RPMI8226 (cell line): ENCODE measurements at regions not wholly inside any gene's neighbourhood (a gene's known extent, or its start where the extent isn't known, plus 50 kb on each side); places are given as distances from the start of the nearest gene placed in this dataset.
"Not testable (repeated sequence)": the region's sequence is repeated elsewhere in the genome, so short reads cannot be mapped to it uniquely, and the experiment has no call there.

Experiments used
- DNase-seq: peaks from one replicate; pipeline ENCODE4 v3.0.0-alpha.2; 2015

DNA sequence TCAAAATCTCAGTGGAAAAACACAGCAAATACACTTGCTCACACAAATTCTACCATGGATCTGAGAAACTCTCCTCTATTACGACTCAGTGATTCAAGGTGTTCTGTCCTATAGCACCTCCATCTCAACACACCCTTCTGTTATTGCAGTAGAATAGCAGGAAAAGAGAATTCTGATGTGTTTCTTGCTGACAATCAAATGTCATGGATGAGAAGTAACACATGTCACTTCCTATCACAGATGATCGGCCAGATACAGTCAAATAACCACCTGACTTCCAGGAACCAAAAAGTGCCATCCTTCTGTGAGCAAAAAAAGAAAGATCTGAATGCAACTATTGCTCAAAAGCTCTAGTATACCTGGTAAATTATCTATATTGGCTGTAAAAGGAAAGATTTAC lies 734.2 kb upstream of the GBE1 start:
- DNase-seq, result no peak

DNA sequence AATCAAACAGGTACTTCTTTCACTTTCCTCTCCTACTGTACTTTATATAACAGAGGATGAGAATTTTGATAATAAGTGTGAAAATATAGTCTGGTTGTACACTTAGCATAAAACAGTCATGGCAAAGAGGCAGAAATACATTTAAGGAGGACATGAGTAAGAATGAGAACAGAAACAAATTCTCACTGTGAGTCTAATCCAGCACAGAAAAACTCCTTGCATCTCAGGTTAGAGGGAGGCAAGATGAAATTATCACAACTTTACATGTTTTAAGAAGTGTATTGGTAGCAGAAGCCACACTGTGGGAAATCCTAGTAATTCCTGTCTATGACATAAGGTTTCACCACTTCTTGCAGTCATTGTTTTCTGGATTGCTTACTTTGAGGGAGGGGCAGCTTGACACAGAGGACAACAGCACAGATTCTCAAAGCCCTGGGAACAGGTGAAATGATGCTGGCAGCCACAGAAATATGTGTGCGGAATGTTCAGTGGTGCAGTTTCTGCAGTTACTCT lies 733.6 kb upstream of the GBE1 start:
- DNase-seq, result no peak

DNA sequence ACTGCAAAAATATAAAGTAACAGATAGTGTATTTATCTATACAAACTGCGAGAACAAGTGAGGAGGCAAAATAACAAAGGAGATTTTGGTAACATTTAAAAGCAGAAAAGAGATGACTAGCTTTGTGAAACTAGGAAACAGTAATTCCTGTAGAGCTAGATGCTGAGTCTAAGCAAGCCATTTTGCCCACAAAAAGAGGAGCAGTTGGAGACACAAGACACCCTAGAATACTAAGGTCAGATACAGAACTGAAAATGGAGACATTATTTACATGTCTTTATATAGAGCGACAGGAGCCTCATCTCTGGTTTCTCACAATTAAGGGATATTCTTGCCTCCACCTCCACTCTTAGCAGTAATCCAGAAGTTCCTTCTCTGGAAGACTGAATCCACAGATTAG lies 732.4 kb upstream of the GBE1 start:
- DNase-seq, result no peak

DNA sequence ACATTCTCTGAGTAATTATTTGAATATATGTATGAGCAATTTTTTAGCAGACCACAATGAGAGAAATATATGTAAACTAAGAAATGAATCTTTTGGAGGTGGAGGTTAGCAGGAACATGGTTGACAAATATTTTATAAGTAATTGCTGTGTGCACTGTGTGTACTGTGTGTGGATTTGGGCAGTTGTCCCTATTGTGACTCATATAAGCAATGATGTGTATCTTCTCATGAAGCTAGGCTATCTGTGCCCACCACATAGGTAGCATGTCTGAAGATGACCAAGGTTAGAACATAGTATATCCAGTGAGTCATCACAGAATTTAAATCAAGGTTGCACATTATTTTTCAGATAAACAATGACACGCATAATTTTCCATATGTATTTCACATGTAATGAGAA lies 713.9 kb upstream of the GBE1 start:
- no peak for DNase-seq

DNA sequence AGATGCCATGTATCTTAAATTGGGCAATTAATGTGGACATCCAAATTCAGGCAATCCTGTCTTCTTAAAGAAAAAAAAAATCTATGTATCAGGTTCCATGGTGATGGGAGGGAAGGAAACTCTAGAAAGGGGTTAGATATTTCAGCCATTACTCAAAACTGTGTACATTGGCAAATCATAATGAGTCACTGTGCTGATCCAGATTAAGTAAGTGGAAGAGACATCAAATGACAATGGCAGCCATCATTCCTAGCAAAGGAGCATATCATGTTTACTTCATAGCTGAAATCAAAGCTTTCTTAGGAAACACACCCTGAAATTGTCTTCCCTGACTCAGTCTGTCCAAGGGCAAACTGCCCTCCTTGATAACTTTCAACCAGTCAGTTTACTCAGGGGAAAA lies 713.3 kb upstream of the GBE1 start:
- no peak for DNase-seq

DNA sequence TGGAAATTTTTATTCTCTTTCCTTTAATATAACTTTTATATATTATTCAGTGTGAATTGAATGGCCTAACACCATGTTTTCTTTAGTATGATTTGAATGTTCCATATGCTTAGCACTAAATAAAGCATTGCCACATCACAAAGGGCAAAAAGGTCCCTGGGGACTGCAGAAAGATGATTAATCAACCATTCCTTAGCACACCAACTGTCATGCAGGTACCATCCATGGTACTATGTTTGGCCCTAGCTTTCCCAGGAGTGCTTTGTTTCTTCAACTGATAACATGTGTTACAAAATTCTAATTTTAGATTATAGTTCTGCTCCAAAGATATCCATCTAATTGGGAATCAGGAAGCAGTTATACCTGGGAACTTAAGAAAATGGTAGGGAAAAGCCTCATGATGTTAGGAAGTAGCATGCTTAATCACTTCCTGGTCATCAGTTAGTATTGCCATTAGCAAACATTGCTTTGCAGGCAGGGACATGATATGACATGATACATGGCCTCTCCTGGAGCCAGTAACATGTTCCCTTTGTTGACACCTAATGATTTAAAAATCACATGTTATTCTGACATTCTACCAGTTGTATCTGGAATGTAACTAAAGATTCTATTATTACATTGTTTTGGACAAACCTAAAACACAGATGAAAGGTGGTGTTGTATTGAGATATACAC lies 712.6 kb upstream of the GBE1 start:
- DNase-seq, result no peak

DNA sequence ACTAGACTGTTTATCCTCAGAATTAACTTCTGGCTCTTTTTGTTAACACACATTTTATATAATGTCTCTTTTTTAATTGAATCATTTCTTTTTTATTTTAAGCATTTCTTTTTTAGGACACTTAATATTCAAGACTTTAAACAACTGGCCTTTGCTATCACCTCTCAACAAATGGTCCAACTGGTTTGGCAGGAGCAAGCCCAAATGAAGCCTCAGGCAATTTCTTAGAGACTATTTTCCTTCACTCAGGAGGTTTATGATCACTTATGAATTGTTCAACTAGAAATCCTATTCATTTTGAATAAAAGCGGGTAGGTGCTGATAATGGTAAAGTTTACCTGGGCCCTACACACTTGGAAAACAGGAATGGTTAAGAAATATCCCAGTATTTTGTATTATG lies 705.6 kb upstream of the GBE1 start:
- DNase-seq, result no peak

DNA sequence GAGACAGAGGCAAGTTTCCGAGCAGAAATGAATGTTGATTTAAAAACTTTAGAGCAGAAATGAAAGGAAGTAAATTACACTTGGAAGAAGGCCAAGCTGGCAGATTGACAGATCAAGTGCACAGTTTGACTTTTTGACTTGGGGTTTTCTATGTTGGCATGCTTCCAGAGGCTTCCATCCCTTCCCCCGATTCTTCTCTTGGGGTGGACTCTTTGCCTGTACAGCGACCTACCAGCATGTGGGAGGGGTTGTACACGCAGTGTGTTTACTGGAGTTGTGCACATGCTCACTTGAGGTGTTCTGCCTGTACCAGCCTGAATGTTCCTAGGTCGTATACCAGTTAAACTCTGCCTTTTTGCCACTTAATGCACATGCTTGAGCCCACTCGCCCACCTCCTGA lies 701.5 kb upstream of the GBE1 start:
- peak; percentile 75 for DNase-seq

DNA sequence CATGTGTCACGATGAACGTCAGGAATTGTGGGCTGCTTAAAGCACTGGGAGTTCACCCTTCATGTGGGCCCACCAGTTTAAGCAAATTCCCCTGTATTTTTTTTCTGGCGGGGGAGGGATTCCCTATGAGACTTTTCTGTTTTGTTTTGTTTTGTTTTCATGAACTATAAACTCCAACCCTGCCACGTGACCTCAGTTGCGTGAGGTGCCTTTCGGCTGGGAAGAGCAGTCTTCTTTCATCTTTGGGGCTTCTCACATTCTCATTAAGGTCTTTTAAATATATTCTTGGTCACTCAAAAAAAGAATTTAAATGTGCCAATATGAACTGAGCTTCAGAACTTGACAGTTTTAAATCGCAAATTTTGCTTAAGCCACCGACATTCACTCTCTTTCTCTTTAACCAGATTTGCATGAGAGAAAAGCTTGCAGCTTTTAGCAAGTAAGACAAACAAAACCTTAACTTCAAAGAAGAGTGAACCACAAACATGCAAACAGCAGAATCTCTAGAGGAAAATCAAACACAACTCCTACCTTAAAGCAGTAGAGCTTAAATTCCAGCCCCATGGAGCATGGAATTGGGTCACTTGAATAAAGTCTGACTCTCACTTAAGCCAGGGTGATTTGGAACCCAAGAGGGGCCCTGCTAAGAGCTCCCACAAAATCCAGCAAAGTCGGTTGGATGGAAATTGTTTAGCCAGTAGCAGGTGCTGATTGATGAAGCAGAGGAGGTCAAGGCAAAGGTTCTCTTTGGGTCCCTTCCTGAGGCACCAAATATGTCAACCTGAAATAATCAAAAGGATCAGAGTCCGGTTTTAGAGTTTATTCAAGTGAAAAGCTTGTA lies 699.8 kb upstream of the GBE1 start:
- no peak for DNase-seq

DNA sequence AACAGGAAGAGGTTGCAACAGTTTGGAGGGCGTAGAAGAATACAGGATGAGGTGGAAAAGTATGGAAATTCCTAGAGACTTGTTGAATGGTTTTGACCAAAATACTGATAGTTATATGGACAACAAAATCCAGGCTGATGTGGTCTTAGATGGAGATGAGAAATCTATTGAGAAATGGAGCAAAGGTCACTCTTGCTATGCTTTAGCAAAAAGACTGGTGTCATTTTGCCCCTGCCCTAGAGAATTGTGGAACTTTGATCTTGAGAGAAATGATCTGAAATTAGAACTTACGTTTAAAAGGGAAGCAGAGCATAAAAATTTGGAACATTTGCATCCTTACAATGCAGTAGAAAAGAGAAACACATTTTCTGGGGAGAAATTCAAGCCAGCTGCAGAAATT lies 686.9 kb upstream of the GBE1 start:
- no peak for DNase-seq

DNA sequence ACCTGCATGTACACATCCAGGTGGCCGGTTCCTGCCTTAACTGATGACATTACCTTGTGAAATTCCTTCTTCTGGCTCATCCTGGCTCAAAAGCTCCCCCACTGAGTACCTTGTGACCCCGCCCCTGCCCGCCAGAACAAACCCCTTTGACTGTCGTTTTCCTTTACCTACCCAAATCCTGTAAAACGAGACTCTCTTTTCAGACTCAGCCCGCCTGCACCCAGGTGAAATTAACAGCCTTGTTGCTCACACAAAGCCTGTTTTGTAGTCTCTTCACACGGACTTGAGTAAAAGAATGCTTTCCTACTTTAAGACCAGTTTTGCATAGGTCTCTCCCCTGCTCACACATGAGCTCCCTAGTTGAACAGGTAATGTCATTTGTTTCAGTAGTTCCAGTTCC lies 667.4 kb upstream of the GBE1 start:
- DNase-seq, result not testable (repeated sequence)

DNA sequence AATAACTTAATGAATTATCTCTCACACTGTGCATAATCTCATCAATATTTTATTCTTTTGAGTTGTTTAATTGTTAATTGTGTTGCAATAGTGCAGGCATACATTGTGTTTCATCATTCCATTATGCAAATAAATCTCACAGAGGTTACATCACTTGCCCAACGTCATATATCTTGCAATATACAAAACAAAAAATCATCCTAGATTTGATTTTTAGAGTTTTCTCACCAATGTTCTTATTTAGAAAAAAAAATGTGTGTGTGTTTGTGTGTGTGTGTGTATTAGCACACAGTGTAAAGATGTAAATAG lies 662.5 kb upstream of the GBE1 start:
- DNase-seq, result no peak

DNA sequence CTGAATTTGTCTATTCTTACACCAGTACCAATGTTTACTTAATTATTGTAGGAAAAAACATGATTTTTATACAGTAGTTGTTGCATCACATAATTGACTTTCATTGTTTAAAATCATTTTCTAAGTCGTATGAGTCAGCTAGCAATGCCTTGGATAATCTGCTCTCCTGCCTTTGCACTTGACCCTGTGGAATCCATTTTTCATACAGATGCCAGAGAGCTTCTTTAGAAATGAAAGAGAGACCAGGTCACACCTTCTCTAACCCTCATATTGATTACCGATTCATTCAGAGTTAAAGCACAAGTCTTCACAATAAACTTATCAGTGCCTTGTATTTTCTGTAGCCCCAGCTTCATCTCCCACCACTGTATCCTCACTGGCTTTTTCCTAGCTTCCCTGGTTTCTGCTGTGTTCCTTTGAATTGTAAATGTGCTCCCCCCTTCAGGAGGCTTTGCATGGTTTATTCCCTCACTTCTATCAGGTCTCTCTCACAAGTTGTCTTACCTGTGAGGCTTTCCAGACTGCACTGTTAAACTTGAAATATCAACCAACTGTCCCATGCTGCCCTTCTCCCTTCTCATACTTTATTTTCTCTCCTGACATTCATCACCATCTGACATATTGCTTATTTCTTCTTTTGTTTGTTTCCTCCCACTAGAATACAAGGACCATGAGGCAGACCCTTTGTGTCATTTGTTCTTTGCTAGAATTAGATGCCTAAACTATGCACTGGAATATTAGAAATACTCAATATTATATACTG lies 662.0 kb upstream of the GBE1 start:
- DNase-seq, result no peak

DNA sequence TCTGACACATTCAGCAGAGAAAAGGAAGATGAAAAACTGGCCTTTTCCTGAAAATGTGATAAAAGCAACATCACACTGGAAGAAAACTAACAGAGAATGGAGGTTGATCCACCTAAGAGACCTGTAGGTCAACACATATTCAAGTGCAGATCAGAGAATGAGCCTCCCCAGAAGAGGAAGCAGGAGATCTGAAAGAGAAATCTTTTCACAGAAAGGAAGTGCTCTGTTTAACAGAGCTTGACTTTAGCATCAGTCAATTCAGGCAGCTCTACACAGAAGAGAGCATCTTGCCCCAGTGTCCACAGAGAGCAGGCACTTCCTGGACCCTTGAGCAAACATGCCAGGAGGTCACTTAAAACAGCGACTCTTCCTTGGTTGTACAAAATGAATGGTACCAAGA lies 655.4 kb upstream of the GBE1 start:
- no peak for DNase-seq

DNA sequence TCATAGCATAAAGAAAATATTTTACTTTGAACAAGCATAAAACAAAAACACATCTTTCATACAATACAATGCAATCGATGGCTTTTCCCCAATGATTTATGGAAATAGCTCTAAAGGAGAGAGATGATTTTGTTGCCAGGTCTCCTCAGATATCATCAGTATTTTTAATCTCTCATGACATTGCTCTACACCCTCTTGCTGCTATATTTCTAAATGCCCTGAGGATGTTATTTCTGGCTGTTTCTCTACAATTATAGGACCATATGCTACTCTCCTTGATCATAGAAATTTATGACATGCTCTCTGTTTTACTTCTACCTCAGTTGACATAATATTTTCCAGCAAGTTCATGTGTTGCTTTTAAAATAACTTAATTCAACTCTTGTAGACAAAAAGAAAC lies 654.9 kb upstream of the GBE1 start:
- DNase-seq, result no peak

DNA sequence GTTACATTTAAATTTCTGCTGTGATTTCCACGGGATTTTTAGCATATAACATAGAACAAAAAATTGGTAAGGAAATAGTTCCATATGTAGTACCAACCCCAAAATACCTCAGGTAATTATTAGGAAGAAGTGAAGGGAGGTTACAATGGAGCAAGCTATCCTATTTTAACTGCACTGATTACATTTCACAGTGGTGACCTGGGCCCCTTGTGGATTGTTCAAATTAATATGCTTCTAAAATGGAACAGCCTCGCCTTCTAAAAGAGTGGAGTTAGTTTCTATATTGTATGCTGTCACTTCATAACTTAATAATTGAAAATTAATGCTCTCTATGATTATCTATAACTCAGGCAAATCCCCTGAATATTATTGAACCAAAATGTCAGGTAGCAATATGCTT lies 651.7 kb upstream of the GBE1 start:
- DNase-seq, result no peak

DNA sequence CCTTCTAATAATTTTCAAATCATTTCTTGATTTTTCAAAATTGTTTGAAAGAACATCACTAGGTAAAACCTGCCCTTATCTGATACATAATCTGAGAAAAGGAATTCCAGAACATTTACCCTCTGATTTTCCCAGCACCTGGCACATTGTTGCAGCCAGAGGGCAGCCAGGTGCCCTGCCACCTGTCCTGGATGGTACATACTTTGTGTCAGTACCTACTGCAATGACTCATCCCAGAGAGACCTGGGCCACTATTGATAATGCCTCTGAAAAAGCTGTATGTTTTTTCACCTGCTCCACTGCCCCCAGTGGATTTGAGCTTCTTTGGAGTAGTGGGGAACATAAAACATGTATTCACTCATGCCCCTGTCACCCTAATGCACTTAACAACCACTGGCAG lies 648.9 kb upstream of the GBE1 start:
- DNase-seq, result no peak

DNA sequence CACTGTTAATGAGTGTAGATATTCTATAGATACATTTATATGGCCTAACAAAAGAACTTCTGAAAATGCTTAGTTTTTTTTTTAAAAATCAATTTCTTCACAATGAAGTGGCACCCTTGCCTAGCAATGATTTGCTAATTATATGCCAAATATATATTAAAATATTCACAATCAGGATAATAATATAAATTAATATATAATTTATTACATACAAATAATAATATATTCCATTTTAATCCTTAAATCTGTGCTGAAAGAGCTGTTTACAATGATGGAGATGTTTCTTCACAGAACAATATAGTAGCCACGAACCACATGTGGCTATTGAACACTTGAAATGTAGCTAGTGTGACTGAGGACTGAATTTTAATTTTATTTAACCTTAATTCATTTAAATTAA lies 648.4 kb upstream of the GBE1 start:
- no peak for DNase-seq

DNA sequence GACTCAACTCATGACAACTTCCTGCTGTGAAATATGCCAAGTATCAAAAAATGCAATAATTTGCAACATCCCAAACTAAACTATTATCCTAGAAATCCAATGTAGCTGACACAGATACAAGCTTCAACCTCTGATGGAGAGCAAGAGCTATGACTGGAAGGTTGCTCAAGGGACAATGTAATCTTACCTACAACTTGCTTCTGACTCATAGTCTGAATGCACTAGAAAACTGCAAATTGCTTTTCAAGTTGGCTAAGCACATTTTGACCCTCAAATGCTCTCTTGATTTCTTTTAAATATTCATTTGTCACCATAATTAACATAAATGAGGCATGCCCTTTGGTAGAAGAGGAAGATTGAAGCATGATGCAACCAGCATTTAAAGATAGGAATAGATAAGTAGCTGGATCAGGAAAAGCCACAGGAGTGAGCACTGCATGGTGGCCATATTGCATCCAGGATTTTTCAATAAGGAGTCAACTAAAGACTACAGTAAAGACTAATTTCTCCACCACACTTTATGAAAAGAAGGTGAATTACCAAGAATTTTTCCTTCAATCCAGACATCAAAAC lies 630.8 kb upstream of the GBE1 start:
- DNase-seq, result no peak

DNA sequence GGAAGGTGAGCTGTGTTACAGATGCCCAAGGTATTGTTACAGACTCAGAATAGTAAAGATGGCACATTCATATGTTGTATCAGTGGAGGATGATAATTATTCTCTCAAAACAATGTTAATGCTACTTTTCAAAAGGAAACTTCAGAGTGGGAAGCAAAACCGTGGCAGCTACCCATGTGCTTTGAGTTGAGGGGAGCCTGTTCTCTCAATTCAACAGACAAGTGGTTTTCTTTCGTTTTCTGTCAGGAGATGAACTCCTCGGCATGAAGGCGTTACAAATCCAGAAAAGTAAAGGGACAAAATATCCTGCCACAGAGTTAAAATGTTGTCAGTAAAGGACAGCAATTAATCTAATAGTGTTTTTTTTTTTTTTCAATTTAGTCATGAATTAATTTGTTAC lies 629.4 kb upstream of the GBE1 start:
- DNase-seq, result no peak

DNA sequence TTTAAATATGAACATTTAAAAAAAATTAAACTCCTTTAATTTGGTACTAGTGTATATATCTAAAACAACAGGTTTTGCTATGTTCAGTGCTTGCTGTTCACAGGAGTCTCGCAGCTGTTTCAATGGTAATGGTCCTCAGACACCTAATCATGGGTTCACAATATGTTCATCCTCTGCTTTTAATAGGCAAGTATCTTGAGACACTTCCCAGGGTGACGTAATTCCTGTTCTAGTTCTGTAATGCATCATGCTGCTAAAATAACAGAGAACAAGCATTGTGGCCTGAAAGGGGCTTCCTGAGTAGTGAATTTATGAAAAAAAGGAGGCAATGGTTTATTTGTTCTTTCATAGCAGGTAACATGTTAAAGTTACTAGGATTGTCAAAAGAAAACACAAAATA lies 625.2 kb upstream of the GBE1 start:
- DNase-seq, result no peak

DNA sequence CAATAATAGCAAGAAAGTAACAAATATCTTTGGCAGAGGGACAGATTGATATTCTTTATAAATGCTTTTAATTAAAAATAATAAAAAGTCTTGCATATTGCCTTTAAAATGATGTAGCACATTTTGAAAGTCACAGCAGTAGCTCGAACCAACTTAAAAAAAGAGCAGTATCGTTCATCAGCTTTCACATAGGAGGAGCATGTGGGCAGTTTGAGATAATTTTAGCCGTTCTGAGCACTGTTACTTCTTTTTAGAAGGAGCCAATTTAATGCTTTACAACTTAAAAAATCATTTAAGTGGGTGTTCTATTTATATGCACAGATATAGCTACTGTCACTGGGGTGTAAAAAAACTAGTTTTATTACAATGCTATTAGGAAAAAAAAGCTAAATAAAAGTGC lies 622.7 kb upstream of the GBE1 start:
- DNase-seq, result no peak

DNA sequence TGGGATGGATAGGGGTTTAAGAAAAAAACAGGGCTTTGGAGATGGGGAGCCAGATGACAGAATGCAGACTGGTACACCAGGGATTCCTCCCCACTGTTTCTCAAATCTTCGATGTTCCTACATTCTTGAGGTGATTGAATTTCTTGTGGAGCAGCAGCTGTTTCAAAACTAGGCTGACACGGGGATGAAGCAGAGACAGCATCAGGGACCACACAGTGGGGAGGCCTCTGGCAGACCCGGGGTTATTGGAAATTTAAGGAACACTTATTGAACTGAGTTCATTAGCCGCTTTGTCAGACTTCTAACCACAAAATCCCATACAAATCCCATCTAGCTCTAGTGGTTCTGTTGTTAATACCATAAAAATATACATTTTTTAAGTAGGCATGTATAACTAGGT lies 621.4 kb upstream of the GBE1 start:
- no peak for DNase-seq

DNA sequence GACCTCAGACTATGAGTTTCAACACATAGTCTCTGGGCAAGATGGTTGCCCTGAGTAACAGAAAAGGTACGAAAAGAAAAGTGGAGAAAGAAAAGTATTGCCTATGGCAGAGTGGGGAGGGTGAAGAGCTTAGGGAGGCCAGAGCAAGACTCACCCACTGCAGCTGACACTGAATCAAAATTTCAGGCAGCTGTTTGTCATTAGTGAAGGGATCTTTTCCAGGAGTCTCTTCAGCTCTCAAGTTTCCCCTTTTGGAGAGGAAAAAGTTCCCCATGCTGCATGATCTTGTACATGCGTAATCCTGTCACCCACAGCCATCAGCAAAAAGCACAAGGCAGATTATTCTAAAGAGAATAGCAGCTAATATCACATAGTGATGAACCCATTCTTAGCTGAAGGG lies 616.9 kb upstream of the GBE1 start:
- DNase-seq, result no peak
